ENCODE measurements at regions not wholly inside any gene's neighbourhood (a gene's known extent, or its start where the extent isn't known, plus 50 kb on each side); places are given as distances from the start of the nearest gene placed in this dataset.

DNA sequence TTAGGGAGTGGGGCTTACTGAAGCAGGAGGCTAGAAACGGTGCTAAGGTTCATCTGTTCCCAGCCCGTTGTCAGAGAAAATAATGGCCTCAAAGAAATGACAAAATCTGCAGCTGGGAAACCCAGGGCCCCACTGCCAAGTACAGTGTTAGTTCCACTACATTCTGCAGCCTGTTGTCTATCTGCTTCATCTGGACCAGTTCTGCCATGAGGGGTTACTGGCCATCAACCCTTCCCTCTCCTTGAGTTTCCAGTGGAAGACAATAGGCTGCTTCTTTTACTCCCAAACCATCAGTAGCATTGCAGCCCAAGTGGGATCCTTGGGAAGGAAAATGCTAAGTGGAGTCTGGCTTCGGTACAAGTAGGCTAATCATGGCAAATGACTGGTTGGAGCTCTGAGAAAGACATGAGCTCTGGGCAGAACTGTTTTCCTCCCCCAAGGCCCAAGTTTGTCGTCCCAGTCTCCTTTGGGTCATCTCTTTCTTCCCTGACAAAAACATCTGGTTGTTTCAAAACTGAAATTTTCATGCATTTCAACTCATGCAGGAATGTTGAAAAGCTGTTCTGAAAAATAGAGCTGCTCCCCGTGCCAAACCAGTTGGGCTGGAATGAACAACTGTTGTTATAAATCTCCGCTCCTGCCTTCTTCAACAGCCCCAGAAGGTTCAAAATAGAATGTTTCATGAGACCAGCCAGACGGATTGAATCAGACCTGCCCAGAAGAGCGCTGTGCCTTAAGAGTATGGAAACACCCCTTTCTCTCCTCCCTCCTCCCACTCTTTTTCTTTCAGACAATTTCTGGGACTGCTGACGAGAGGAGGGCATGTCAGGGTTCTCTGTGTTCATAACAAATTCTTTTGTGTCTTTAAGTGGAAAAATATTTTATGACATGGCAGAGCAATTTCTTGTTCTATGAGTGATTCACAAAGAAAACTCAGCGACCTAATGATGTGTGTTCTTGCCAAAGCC, 116.6 kb downstream of the RAB18 start:
- TF ChIP-seq, protein P1, sequence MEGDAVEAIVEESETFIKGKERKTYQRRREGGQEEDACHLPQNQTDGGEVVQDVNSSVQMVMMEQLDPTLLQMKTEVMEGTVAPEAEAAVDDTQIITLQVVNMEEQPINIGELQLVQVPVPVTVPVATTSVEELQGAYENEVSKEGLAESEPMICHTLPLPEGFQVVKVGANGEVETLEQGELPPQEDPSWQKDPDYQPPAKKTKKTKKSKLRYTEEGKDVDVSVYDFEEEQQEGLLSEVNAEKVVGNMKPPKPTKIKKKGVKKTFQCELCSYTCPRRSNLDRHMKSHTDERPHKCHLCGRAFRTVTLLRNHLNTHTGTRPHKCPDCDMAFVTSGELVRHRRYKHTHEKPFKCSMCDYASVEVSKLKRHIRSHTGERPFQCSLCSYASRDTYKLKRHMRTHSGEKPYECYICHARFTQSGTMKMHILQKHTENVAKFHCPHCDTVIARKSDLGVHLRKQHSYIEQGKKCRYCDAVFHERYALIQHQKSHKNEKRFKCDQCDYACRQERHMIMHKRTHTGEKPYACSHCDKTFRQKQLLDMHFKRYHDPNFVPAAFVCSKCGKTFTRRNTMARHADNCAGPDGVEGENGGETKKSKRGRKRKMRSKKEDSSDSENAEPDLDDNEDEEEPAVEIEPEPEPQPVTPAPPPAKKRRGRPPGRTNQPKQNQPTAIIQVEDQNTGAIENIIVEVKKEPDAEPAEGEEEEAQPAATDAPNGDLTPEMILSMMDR (IDR thresholded peaks at IDR 0.05) = no peak
- no peak for DNase-seq (ENCODE audit: low spot score)
- H3K27ac ChIP-seq = peak overlapping the region; percentile 64 to 83
- H3K4me3 ChIP-seq = peak overlapping the region; percentile 37

GRCh38 chr10:27621461-27621860, 117.4 kb downstream of the RAB18 start:
- DNase-seq (ENCODE audit: low spot score) = no peak
- TF ChIP-seq, protein P1 (IDR thresholded peaks at IDR 0.05) = no peak
- H3K4me3 ChIP-seq = peak overlapping the region; percentile 37
- H3K27ac ChIP-seq = peak overlapping the region; percentile 64 to 83

GRCh38 chr10:27622596-27622995, 118.5 kb downstream of the RAB18 start:
- no peak for DNase-seq (ENCODE audit: low spot score)
- TF ChIP-seq, protein P1 (IDR thresholded peaks at IDR 0.05) = no peak
- Histone ChIP-seq H3K4me3 (no peak overlapping the region), H3K27ac (no peak overlapping the region)

Data from coronary artery (tissue), 2 donors.